ENCODE measurements at regions not wholly inside any gene's neighbourhood (a gene's known extent, or its start where the extent isn't known, plus 50 kb on each side); places are given as distances from the start of the nearest gene placed in this dataset.

DNA sequence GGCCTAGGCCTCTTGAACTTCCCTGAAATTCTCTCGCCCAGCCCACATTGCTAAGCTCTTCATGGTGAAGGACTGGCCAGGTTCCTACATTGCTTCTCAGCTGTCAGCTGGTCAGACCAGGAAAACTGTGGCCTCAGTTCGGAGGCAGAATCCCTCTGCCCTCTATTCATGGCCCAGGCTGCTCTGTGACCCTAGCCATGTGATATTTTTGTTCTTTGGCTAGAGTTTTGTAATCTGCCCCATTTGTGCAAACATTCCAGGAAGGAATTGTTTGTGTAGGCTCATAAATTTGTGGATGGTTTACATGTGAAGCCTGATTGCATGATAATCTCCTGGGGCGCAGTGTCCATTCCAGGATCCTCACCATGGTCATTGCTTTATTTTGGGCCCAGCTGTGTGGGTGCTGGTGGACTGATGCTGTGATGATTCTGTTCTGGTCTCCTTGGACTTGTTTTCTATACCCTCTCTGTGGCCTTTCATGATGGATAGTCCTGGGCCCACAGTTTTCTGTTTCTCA, 149.1 kb upstream of the E2F8 start:
- no peak overlapping the region for H3K4me3 ChIP-seq (ENCODE audit: insufficient read length, low read depth)
- H3K4me1 ChIP-seq (ENCODE audit: insufficient read depth, insufficient read length): no peaks in the 10 kb centered on the region
- TF ChIP-seq SUZ12 (IDR thresholded peaks at IDR 0.05; ENCODE audit: extremely low read depth, insufficient read depth, insufficient read length) (no peak), ZNF274 (IDR thresholded peaks at IDR 0.05; ENCODE audit: low read depth, low read length) (no peak), YY1 (IDR thresholded peaks at IDR 0.05; ENCODE audit: insufficient read depth, insufficient read length) (no peak)
- no peaks in the 10 kb centered on the region for H3K36me3 ChIP-seq (ENCODE audit: insufficient read depth, insufficient read length, low read length)
- H3K27me3 ChIP-seq (ENCODE audit: insufficient read depth, insufficient read length): no peaks in the 10 kb centered on the region
- no peaks in the 10 kb centered on the region; the same call in 1 of the 2 replicates for H3K9me3 ChIP-seq (ENCODE audit: insufficient read depth, low read length)
- no peak overlapping the region for H3K9ac ChIP-seq (ENCODE audit: insufficient read length, low read depth)
- no peak for DNase-seq (ENCODE audit: low read depth, low spot score)

DNA sequence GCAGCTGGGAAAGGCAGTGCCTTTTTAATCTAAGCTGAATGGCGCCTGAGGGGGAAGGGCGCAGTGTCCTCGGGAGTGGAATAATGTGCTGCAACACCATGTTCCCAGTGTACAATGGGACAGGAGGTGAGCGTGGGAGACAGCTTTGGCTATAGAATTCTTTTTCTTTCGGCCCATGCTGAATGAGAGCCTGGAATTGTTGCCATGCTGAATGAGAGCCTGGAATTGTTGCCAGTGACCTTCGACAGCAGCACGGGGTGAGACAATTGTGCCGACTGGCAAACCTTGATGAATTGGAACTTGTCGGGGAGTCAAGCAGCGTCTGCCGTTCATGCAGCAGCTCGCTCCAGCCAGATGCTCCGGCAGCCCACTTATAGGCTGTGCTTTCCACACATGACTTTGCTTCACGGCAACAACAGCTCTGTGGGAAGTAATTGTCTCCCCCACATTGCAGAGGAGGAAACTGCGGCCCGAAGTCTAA, 141.4 kb upstream of the E2F8 start:
- DNase-seq (ENCODE audit: low read depth, low spot score): no peak
- H3K4me1 ChIP-seq (ENCODE audit: insufficient read depth, insufficient read length): peaks cover 4% of the 10 kb centered on the region
- no peaks in the 10 kb centered on the region for H3K36me3 ChIP-seq (ENCODE audit: insufficient read depth, insufficient read length, low read length)
- no peak overlapping the region for H3K9ac ChIP-seq (ENCODE audit: insufficient read length, low read depth)
- no peak overlapping the region for H3K4me3 ChIP-seq (ENCODE audit: insufficient read length, low read depth)
- no peaks in the 10 kb centered on the region for H3K27me3 ChIP-seq (ENCODE audit: insufficient read depth, insufficient read length)
- H3K9me3 ChIP-seq (ENCODE audit: insufficient read depth, low read length): no peaks in the 10 kb centered on the region
- no peak for TF ChIP-seq ZNF274 (IDR thresholded peaks at IDR 0.05; ENCODE audit: low read depth, low read length)
- no peak for TF ChIP-seq SUZ12 (IDR thresholded peaks at IDR 0.05; ENCODE audit: extremely low read depth, insufficient read depth, insufficient read length)

DNA sequence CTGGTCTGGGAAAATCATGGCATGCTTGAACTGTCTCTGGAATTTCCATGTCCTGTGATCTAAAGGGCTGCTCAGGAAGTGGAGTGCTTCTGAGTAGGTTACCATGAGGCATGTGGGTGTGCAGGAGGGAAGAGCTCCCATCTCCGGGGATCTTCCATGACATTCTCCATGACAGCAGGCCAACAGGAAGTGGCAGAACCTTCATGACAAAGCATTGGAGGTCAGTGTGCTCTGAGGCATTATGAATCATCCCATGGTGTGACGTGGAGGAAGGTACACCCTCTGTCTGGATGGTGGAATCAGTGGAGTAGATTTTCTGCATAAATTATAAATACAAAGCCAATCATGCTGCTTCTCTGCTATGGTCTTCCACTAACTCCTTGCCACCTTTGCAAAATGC, 139.6 kb upstream of the E2F8 start:
- no peaks in the 10 kb centered on the region for H3K9me3 ChIP-seq (ENCODE audit: insufficient read depth, low read length)
- no peaks in the 10 kb centered on the region for H3K27me3 ChIP-seq (ENCODE audit: insufficient read depth, insufficient read length)
- H3K9ac ChIP-seq (ENCODE audit: insufficient read length, low read depth): no peak overlapping the region
- no peaks in the 10 kb centered on the region for H3K36me3 ChIP-seq (ENCODE audit: insufficient read depth, insufficient read length, low read length)
- no peak for DNase-seq (ENCODE audit: low read depth, low spot score)
- TF ChIP-seq ZNF274 (IDR thresholded peaks at IDR 0.05; ENCODE audit: low read depth, low read length) (no peak), YY1 (IDR thresholded peaks at IDR 0.05; ENCODE audit: insufficient read depth, insufficient read length) (no peak), SUZ12 (IDR thresholded peaks at IDR 0.05; ENCODE audit: extremely low read depth, insufficient read depth, insufficient read length) (no peak)
- H3K4me3 ChIP-seq (ENCODE audit: insufficient read length, low read depth): no peak overlapping the region
- peaks cover 4% of the 10 kb centered on the region for H3K4me1 ChIP-seq (ENCODE audit: insufficient read depth, insufficient read length)

DNA sequence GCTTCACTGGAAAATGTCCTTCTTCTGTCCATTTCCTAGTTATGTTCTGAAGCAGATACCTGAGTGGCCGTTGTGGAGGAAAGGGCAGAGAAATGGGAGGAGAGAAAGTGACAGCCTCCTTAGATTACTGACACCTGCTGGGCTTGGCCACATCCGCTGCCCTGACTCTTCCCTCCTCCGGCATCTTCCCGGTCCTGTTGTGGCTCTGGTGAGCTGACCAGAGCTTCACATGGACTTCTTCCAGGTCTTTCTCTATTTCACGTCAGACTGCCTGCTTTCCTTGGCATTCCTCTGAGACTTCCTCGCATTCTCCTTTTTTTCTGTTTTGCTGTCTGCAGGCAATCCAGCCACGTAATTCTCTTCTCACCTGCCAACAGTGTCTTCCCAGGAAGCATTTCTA, 138.7 kb upstream of the E2F8 start:
- H3K36me3 ChIP-seq (ENCODE audit: insufficient read depth, insufficient read length, low read length): no peaks in the 10 kb centered on the region
- no peak overlapping the region for H3K9ac ChIP-seq (ENCODE audit: insufficient read length, low read depth)
- H3K4me3 ChIP-seq (ENCODE audit: insufficient read length, low read depth): no peak overlapping the region
- no peaks in the 10 kb centered on the region for H3K9me3 ChIP-seq (ENCODE audit: insufficient read depth, low read length)
- TF ChIP-seq SUZ12 (IDR thresholded peaks at IDR 0.05; ENCODE audit: extremely low read depth, insufficient read depth, insufficient read length) (no peak), ZNF274 (IDR thresholded peaks at IDR 0.05; ENCODE audit: low read depth, low read length) (no peak), YY1 (IDR thresholded peaks at IDR 0.05; ENCODE audit: insufficient read depth, insufficient read length) (no peak)
- DNase-seq (ENCODE audit: low read depth, low spot score): no peak
- H3K27me3 ChIP-seq (ENCODE audit: insufficient read depth, insufficient read length): no peaks in the 10 kb centered on the region
- H3K4me1 ChIP-seq (ENCODE audit: insufficient read depth, insufficient read length): peaks cover 4% of the 10 kb centered on the region

DNA sequence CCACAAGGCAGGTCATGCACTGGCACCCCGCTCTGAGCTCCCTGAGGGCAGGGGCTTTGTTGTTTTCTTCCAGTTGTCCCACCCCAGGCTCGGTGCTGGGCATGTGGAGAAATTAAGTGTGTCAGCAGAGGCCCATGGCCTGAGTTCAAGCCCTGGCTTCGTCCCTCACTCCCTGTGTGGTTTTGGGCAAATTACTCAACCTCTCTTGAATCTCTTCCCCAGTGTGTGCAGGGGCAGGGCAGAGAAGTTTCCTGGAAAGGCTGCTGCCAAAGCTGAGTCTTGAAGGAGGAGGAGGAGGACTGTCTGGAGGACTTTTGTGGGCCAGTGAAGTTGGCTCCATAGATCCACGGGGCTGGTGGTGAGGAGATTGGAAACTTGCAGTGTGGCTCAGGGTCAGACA, 138.1 kb upstream of the E2F8 start:
- no peaks in the 10 kb centered on the region for H3K27me3 ChIP-seq (ENCODE audit: insufficient read depth, insufficient read length)
- peaks cover 4% of the 10 kb centered on the region for H3K4me1 ChIP-seq (ENCODE audit: insufficient read depth, insufficient read length)
- no peak for DNase-seq (ENCODE audit: low read depth, low spot score)
- no peaks in the 10 kb centered on the region for H3K9me3 ChIP-seq (ENCODE audit: insufficient read depth, low read length)
- no peak overlapping the region for H3K9ac ChIP-seq (ENCODE audit: insufficient read length, low read depth)
- no peaks in the 10 kb centered on the region for H3K36me3 ChIP-seq (ENCODE audit: insufficient read depth, insufficient read length, low read length)
- H3K4me3 ChIP-seq (ENCODE audit: insufficient read length, low read depth): no peak overlapping the region
- TF ChIP-seq SUZ12 (IDR thresholded peaks at IDR 0.05; ENCODE audit: extremely low read depth, insufficient read depth, insufficient read length) (no peak), YY1 (IDR thresholded peaks at IDR 0.05; ENCODE audit: insufficient read depth, insufficient read length) (no peak), ZNF274 (IDR thresholded peaks at IDR 0.05; ENCODE audit: low read depth, low read length) (no peak)

DNA sequence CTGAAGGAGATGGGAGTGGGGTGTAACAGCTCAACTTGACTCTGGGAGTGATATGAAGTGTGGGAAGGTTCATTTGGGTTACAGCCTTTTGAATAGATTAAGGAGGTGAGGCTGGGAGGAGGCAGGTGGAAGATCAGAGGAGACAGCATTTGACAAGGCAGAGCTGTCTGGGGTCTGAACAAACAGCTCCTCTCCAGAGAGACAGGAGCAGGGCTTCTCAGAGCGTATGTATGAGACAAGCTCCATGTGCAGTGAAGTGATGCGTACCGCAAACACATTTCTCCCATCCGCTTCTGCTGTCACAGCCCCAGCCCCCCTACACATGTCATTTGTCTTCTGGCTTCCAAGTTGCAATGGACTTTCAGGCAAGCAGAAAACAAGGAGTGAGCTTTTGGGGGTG, 137.1 kb upstream of the E2F8 start:
- H3K36me3 ChIP-seq (ENCODE audit: insufficient read depth, insufficient read length, low read length): no peaks in the 10 kb centered on the region
- H3K4me3 ChIP-seq (ENCODE audit: insufficient read length, low read depth): no peak overlapping the region
- TF ChIP-seq SUZ12 (IDR thresholded peaks at IDR 0.05; ENCODE audit: extremely low read depth, insufficient read depth, insufficient read length): no peak
- TF ChIP-seq ZNF274 (IDR thresholded peaks at IDR 0.05; ENCODE audit: low read depth, low read length): no peak
- TF ChIP-seq YY1 (IDR thresholded peaks at IDR 0.05; ENCODE audit: insufficient read depth, insufficient read length): no peak
- H3K9me3 ChIP-seq (ENCODE audit: insufficient read depth, low read length): no peaks in the 10 kb centered on the region
- no peak overlapping the region for H3K9ac ChIP-seq (ENCODE audit: insufficient read length, low read depth)
- no peaks in the 10 kb centered on the region for H3K27me3 ChIP-seq (ENCODE audit: insufficient read depth, insufficient read length)
- H3K4me1 ChIP-seq (ENCODE audit: insufficient read depth, insufficient read length): peaks cover 4% of the 10 kb centered on the region
- no peak for DNase-seq (ENCODE audit: low read depth, low spot score)

DNA sequence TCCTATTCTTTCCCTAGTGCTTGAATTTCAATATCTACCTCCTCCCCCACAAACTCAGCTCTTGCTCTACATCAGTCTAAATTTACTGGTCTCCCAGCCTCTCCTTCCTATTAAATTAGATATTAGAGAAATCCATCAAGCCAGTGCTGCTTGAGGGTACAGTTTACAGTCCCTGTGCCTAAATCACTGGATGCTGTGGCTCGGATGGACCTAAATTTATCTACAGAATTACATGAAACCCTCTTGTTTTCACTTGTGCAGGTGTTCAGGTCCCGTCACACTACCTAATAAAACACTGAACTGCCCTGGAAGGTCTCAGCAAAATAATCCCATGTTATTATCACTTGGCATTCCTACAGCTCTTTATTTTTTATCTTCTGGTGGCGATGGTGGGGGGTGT, 134.7 kb upstream of the E2F8 start:
- H3K9ac ChIP-seq (ENCODE audit: insufficient read length, low read depth): no peak overlapping the region
- H3K9me3 ChIP-seq (ENCODE audit: insufficient read depth, low read length): no peaks in the 10 kb centered on the region
- no peaks in the 10 kb centered on the region for H3K27me3 ChIP-seq (ENCODE audit: insufficient read depth, insufficient read length)
- H3K4me1 ChIP-seq (ENCODE audit: insufficient read depth, insufficient read length): no peaks in the 10 kb centered on the region
- no peaks in the 10 kb centered on the region for H3K36me3 ChIP-seq (ENCODE audit: insufficient read depth, insufficient read length, low read length)
- DNase-seq (ENCODE audit: low read depth, low spot score): no peak
- no peak overlapping the region for H3K4me3 ChIP-seq (ENCODE audit: insufficient read length, low read depth)
- no peak for TF ChIP-seq ZNF274 (IDR thresholded peaks at IDR 0.05; ENCODE audit: low read depth, low read length)
- TF ChIP-seq SUZ12 (IDR thresholded peaks at IDR 0.05; ENCODE audit: extremely low read depth, insufficient read depth, insufficient read length): no peak
- no peak for TF ChIP-seq YY1 (IDR thresholded peaks at IDR 0.05; ENCODE audit: insufficient read depth, insufficient read length)
